ENCODE measurements at regions not wholly inside any gene's neighbourhood (a gene's known extent, or its start where the extent isn't known, plus 50 kb on each side); places are given as distances from the start of the nearest gene placed in this dataset.

DNA sequence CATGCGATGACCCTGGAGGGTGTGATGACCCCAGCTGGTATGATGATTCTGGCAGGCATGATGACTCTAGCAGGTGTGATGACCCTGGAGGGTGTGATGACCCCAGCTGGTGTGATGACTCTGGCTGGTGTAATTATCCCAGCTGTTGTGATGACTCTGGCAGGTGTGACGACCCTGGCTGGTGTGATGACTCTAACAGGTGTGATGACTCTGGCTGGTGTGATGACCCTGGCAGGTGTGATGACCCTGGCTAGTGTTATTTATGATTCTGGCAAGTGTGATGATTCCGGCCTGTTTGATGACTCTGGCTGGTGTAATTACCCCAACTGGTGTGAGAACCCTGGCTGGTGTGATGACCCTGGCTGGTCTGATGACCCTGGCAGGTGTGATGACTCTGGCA lies 427.2 kb downstream of the QKI start:
- H3K9ac ChIP-seq (ENCODE audit: low read depth, low read length, poor library complexity, severe bottlenecking), result no peak overlapping the region
- H3F3A ChIP-seq (ENCODE audit: low read depth), result no peaks in the 10 kb centered on the region
- no peaks in the 10 kb centered on the region for H3K9me2 ChIP-seq (replicated peaks; ENCODE audit: low read depth, low read length)
- H3K36me3 ChIP-seq (ENCODE audit: insufficient read depth, low read length), result no peaks in the 10 kb centered on the region
- no peaks in the 10 kb centered on the region for H4K20me1 ChIP-seq (ENCODE audit: insufficient read depth, low read length, poor library complexity, severe bottlenecking)
- H2AFZ ChIP-seq (ENCODE audit: low read length), result no peak overlapping the region
- H3K4me2 ChIP-seq (ENCODE audit: low read depth, low read length, poor library complexity, severe bottlenecking), result no peak overlapping the region
- TF ChIP-seq CTCF (conservative IDR thresholded peaks at IDR 0.05; ENCODE audit: low read length) (no peak), EZH2phosphoT487 (IDR thresholded peaks at IDR 0.05; ENCODE audit: borderline replicate concordance) (no peak)
- no peak overlapping the region for H3K4me3 ChIP-seq (ENCODE audit: low read length, poor library complexity, severe bottlenecking)
- no peaks in the 10 kb centered on the region for H3K4me1 ChIP-seq (ENCODE audit: insufficient read depth, low read length, poor library complexity, severe bottlenecking)
- no peaks in the 10 kb centered on the region for H3K79me2 ChIP-seq (ENCODE audit: insufficient read depth, low read length)
- H3K27me3 ChIP-seq (ENCODE audit: insufficient read depth, low read length, poor library complexity, severe bottlenecking), result no peaks in the 10 kb centered on the region
- H3K9me3 ChIP-seq (ENCODE audit: insufficient read depth, low read depth, low read length), result no peaks in the 10 kb centered on the region

DNA sequence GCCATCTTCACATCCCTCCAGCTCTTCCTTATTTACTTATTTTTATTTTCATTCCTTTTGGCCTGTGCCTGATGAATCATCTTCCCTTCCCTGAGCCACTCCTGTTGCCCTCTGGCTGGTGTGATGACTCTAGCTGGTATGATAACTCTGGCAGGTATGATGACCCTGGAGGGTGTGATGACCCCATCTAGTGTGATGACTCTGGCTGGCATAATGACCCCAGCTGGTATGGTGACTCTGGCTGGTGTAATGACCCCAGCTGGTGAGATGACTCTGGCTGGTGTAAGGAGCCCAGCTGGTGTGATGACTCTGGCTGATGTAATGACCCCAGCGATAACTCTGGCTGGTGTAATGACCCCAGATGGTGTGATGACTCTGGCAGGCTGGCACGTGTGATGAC lies 426.8 kb downstream of the QKI start:
- no peak overlapping the region for H3K4me3 ChIP-seq (ENCODE audit: low read length, poor library complexity, severe bottlenecking)
- H4K20me1 ChIP-seq (ENCODE audit: insufficient read depth, low read length, poor library complexity, severe bottlenecking), result no peaks in the 10 kb centered on the region
- no peaks in the 10 kb centered on the region for H3K36me3 ChIP-seq (ENCODE audit: insufficient read depth, low read length)
- H3K27me3 ChIP-seq (ENCODE audit: insufficient read depth, low read length, poor library complexity, severe bottlenecking), result no peaks in the 10 kb centered on the region
- H3K9me3 ChIP-seq (ENCODE audit: insufficient read depth, low read depth, low read length), result no peaks in the 10 kb centered on the region
- H3K79me2 ChIP-seq (ENCODE audit: insufficient read depth, low read length), result no peaks in the 10 kb centered on the region
- H3K4me2 ChIP-seq (ENCODE audit: low read depth, low read length, poor library complexity, severe bottlenecking), result no peak overlapping the region
- TF ChIP-seq CTCF (conservative IDR thresholded peaks at IDR 0.05; ENCODE audit: low read length) (no peak), EZH2phosphoT487 (IDR thresholded peaks at IDR 0.05; ENCODE audit: borderline replicate concordance) (no peak)
- no peak overlapping the region for H3K9ac ChIP-seq (ENCODE audit: low read depth, low read length, poor library complexity, severe bottlenecking)
- no peak overlapping the region for H2AFZ ChIP-seq (ENCODE audit: low read length)
- no peaks in the 10 kb centered on the region for H3K4me1 ChIP-seq (ENCODE audit: insufficient read depth, low read length, poor library complexity, severe bottlenecking)
- no peaks in the 10 kb centered on the region for H3K9me2 ChIP-seq (replicated peaks; ENCODE audit: low read depth, low read length)
- no peaks in the 10 kb centered on the region for H3F3A ChIP-seq (ENCODE audit: low read depth)

DNA sequence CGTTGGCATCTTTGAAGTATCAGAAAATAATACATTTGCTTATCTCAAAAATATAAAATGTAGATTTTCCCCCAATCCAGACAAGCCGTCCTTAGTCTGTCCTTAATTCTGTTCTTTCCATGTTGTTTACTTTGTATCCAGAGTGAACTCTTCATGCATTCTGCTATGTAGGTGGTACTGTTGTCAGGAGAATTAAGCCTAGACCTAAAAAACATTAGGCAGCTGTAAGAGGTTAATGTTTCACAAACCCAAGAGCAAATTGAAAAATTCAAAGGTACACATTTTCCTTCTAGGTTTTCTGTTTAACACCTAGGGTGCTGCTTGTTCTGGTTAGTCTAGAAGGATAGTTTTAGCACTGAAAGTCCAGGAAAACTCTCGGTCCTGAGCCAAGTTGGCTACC lies 426.4 kb downstream of the QKI start:
- no peaks in the 10 kb centered on the region for H3F3A ChIP-seq (ENCODE audit: low read depth)
- no peak for TF ChIP-seq CTCF (conservative IDR thresholded peaks at IDR 0.05; ENCODE audit: low read length)
- TF ChIP-seq EZH2phosphoT487 (IDR thresholded peaks at IDR 0.05; ENCODE audit: borderline replicate concordance), result no peak

More for the DNA sequence above, 426.4 kb downstream of the QKI start:
- Histone ChIP-seq H3K4me3 (ENCODE audit: low read length, poor library complexity, severe bottlenecking) (no peak overlapping the region), H3K4me1 (ENCODE audit: insufficient read depth, low read length, poor library complexity, severe bottlenecking) (no peaks in the 10 kb centered on the region), H3K79me2 (ENCODE audit: insufficient read depth, low read length) (no peaks in the 10 kb centered on the region), H3K9me3 (ENCODE audit: insufficient read depth, low read depth, low read length) (no peaks in the 10 kb centered on the region), H4K20me1 (ENCODE audit: insufficient read depth, low read length, poor library complexity, severe bottlenecking) (no peaks in the 10 kb centered on the region), H3K36me3 (ENCODE audit: insufficient read depth, low read length) (no peaks in the 10 kb centered on the region), H3K4me2 (ENCODE audit: low read depth, low read length, poor library complexity, severe bottlenecking) (no peak overlapping the region), H3K27me3 (ENCODE audit: insufficient read depth, low read length, poor library complexity, severe bottlenecking) (no peaks in the 10 kb centered on the region), H3K9me2 (replicated peaks; ENCODE audit: low read depth, low read length) (no peaks in the 10 kb centered on the region), H3K9ac (ENCODE audit: low read depth, low read length, poor library complexity, severe bottlenecking) (no peak overlapping the region), H2AFZ (ENCODE audit: low read length) (no peak overlapping the region)
